Activated T-helper 1 cell treated with Interleukin-2 at 50 U/mL for 16 hours (primary cell): ENCODE measurements at regions not wholly inside any gene's neighbourhood (a gene's known extent, or its start where the extent isn't known, plus 50 kb on each side); places are given as distances from the start of the nearest gene placed in this dataset.

Experiments
- DNase-seq: peaks from one replicate; pipeline ENCODE4 v3.0.0-alpha.2; 2020; ENCODE audit warnings: low read depth

DNA sequence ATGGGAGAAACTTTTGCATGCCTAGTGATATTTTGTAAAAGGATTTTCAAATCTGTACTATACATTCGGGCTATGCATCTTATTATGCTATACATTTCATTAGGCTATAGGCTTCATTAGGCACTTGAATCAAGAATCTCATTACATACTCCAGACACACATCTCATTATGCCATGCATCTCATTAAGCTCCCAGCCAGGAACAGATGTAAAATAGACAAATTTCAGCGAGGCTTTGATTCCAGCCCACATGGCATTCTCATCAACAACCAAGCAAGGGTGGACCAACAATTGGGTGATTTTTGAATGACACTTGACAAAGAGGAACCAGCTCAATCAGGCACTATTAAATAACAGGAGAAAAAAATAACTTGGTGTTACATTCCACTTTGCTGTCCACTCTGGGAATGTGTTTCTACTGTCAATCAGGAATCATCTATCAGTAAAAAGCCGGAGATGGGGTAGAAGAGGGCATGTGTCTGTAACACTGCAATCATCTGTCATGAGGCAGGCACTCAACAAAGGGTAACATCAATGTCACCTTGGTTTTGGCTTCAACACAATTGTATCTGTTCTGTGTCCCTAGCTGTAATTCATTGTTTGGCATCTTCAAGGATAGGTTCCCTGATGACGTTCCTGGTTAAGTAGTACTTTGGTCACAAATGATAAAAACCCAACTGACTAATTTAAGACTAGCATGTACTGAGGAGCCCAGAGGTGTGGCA is 498.6 kb downstream of the EPHA4 start:
- DNase-seq: no peak

DNA sequence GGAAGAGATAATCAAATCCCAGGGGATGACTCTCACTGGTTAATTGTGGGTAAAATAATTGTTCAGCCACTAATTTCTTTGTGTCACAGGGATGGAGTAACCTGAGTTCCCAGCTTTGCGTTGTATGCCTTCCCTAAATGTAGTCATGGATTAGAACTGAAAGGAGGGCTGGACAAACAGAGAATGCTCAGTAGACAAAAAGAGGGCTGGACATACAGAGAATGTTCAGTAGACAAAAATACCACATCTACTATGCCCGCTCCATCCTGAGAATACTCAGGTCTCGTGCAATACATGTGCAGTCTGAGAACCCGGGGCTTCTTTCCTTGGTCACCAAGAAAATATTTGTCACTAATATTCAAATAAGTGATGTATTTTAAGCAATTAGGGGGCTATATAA is 497.9 kb downstream of the EPHA4 start:
- no peak for DNase-seq

DNA sequence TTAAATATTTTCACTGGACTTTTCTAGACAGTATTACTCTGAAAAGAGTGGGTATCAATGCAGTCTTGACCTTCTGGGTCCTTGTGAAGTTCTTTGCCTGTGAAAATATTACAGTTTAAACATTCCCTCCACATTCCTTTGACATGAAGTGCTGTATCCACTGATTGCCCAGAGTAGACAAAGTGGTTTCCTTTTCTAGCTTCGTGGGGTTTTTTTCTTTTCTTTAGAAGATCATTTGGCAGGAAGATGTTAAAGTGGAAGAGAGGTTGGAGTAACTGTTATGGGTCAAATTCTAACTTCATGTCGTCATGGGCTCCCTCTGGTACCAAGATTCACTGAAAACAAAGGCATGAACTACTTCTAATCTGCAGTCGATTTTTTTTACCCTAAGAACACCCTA is 496.9 kb downstream of the EPHA4 start:
- DNase-seq: no peak

DNA sequence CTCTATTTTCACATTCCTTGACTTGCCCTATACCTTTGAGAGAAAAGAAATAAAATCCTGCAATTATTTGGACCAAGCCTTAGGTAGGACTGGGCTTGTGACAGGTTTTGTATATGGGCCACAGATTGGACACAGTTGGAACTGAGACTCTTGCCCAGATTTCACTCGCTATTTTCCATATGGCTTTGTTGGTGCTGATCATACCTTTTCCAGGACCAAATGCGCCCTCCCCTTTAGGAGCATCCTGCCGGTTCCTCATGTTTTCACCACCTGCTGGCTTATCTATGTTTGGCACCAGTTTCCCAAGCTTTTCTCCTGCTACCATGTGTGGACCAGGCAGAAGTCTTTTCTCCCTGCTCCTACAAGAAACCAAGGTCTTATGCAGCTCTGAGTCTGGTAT is 494.9 kb downstream of the EPHA4 start:
- DNase-seq: no peak

DNA sequence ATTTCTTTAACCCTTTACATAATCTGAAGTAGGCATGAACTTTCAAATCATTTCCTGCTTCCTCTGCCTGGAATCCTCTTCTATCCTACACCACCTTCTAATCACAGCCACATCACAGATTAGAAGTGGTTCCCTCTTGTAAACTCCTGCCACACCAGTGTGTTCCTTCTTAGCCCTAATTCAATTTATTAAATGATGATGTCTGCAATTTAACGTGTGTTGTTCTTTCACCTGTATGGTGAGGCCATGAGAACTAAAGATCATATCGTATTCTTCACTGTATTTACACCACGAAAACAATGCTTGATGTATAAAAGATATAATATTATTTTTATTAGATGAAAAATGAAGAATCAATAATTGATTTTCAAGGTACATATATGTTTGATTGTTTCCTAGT is 494.3 kb downstream of the EPHA4 start:
- no peak for DNase-seq

DNA sequence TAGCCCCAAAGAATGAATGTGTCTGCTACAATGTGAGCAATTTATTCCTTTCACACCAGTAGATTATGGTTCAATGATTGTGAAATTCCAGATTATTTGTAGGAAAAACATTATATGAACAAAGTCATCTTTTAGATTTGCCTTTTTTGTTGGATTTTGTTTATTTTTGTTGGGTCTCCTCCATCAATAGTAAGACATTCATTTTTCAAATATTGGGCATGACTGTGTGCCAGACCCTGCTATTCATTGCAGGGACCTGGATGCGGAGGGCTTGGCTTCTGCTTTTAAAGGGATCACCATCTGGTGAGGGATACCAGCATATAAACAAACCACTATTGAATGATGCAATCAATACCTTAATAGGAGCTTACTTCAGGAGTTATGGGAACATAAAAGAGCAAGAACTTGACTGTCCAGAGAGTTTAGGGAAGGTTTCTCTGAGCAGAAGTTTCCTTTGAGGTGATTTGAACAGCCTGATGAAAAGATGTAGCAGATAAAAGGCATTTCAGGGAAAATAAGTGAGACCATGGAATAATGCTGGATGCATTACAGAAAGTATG is 486.7 kb downstream of the EPHA4 start:
- DNase-seq: no peak

DNA sequence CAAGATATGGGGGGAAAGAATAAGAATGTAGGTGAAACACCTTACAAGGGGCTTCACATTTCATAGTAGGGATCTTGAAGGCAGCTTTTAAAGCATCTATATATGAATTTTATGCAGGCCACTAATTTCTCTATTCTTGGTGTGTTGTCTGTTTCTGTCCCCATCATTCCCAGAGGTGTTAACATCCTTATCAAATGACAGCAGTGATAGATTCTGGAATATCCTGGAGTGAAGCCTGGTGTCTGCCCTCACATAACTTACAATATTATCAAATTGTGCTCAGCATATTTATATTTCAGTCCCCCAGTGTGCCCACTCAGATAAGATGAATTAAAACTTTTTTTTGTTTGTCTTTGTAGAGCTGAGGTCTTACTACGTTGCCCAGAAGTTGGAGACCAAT is 486.2 kb downstream of the EPHA4 start:
- DNase-seq: no peak

DNA sequence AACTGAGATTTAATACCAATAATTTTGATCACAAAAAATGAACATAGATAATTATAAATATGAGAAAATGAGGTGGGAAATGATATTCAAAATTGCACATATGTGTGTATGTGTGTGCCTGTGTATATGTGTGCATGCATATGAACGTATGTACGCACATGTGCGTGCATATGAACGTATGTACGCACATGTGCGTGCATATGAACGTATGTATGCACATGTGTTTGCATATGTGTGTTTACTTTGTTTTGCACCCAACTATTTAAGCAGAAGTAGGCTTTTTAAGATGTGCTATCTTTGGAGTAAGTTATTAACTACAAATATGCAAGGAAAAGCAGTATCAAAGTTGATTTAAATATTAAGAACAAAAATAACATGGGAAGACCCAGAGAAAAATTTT is 484.3 kb downstream of the EPHA4 start:
- DNase-seq: no peak

DNA sequence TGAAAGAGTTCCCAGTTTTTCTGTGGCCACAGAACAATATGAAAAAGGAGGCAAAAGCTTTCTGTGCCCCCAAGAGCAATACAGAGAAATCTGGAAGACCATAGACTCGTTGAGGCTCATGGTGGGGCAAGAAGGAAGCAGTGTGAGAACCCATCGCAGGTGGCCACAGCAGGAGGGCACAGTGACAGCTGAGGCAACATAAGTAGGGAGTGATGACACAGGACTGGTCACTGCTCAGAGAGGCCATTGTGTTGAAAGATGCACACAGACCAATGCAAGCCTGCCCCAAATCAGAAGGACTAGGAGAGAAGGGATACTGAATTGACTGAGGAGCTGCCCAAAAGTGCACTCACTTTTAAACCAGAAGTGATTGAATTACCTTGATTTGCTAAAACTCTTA is 483.6 kb downstream of the EPHA4 start:
- no peak for DNase-seq

DNA sequence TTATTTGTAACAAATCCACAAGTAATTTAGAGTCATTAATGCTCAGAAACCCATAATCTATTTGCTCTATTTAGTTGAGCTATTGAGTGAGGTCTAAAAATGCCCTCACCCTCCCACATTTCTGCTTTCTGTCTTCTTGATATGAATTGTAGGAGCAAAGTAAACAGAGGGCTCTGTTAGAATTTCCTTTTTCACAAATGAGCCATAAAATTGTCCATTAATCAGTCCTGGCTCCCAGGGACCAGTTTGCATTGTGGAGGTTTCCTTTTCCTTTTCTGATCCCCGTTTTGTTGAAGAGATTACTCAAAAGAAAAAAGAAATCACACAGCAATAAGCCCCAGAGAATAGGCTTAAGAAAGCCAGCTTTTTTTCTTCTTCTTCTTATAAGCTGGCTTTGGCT is 476.7 kb downstream of the EPHA4 start:
- no peak for DNase-seq

DNA sequence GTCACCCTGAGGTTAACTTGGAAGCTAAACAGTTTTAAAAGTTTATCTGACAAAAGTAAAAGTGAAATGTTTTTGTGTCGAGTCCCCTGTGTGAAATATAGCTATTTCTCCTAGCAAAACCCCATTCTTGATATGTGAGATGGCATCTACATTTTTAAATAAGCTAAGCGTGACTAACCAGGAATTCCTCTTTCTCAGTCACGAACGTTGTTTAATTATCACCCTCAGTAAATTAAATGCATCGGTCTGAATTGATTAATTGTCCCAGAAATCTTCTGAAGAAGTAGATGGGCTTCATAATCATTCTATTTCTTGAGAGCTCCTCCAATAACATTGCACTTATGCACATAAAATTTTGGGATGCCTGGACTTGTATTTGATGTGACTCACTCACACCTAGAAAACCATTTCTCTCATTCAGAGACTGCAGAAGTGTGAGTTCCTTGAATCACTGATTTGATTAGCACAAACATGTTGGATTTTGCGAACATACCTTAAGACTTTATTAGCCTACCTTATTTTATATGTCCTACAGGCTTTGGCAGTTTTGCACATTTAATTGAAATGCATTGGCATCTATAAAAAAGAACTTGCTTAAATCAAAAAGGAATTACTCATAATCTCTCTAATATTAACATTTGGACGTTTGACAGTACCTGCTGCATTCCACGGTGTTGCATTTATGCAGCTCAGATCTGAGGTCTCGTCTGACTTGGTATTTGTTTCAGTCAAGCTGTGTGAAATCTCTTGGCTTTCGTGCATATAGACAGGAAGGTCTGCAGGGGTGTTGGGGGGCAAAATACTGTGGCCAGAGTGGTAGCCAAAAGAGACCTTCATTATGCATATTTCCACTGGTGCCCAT is 475.2 kb downstream of the EPHA4 start:
- DNase-seq: no peak

DNA sequence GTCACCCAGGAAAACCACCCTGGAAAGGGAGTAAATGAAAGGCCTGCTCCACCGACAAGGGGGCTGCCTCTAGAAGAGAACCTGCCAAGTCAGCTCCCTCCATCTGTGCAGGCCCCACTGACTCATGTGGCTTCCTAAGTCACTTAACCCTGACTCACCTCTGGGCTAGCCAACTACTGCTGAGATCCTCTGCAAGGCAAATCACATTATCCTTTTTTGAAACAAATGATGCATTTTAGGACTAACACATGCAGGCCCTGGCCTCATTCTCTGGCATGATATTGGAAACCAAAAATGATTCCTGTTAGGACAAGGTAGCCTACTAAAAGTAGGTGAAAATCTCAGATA is 474.6 kb downstream of the EPHA4 start:
- no peak for DNase-seq

DNA sequence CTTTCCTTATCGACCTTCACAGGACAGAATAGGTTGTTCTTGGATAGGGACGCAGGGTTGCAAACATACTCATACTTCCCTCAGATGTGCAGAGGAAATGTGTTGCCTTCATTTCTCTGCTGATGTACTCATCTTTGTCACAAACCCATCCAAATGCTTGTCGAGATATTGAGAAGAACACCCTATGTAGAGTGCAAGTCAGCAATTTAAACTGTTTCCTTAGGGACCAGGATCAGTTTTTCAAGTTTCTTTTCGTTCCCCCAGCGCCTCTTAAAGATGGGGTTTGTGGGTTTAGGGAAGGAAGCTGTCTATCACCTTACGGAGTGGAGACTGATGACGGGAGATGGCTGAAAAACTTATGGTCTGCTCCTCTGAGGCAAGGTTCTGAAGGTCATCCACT is 474.2 kb downstream of the EPHA4 start:
- DNase-seq: no peak

DNA sequence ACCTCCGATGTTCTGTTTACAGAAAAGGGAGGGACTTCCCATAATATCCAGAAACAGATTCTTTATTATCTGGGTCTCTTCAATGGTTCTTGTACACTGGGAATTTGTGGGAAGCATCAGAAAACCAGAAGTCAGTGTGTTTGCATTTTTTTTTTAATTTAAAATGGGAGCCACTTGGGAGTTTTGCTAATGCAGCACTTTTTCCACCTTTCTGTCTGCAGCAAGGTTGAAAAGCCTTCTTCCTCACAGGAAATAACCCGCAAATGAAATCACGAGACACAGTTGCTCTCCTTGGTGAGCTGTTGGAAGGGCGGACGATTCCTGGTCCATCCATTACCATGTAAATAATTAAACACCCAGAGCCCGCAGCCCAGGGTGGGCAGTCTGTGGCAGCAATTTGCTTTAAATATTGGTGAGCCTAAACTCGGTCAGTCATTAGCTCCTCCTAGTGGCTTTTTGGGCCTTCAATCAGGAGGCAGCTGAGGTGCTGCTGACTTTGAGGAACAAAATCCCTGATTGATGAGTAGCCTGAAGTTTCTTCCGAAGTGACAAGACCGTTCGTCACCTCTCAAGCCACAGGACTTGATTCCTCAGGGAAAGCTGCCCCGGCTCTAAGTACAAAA is 471.5 kb downstream of the EPHA4 start:
- DNase-seq: no peak

DNA sequence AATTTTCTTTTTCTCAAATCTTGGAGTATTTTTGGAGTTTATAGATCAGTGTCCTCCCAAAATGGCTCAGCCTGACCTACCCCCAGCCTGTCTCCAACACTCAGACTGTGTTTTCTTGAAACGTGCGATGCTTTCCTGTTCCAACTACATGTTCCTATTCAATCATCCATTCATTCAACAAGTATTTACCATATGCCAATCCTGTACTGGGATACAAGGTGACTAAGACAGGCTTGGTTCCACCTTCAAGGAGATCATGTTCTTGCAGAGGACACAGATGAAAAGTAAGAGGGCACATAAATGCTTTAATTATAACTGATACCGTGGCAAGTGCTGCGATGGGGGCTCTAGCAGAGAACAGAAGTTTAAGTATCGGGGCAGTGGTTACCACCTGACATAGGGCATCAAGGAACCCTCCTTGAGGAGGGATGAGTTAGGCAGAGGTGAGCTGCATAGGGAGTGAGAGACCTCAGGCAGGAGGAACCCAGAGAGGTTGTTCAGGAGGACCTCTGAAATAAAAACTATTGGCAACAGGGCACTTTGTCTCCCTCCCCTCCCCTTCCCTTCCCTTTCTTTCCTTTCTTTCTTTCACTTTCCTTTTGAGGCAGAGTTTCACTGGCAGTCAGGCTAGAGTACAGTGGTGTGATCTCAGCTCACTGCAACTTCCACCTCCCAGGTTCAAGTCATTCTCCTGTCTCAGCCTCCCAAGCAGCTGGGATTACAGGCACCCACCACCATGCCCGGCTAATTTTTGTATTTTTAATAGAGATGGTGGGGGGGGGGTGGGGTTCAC is 469.0 kb downstream of the EPHA4 start:
- no peak for DNase-seq

DNA sequence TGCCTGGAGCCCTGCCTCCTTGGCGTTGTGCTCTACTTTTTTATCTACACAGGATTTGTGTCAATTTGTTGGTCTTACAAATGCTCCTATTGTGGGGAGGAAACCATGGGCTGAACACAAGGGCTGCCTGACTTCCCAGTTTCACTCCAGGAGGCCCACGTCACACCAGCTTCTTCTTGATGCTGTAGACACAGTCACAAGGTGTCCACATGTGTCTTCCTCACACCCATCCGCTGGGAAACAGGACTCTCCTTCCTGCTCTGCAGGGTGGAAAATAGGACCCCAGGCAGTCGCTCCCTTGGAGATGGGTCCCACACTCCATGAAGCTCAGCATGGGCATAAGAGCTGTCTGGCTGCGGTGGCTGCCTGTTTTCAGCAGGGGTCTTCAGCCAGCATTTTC is 468.2 kb downstream of the EPHA4 start:
- DNase-seq: no peak

DNA sequence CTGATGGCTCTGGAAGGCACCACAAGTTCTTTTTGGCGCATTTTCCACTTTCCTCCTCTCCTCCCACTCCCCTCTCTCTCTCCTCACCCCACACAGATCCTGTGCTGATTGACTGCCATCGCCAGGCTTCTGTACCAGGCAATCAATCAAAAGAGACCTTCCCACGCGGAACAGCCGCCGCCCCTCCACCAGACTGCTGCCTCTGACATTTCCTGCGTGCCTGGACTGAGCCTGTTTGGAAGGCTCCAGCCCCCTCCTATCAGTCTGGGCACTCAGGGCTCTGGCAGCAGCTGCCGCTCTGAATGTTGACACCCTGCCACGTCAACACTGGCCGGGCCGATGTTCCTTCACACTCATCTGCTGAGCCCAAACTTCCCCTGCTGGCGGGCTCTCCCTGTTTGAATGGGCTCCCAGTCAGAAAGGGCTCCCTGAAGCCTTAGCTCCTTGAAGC is 467.7 kb downstream of the EPHA4 start:
- no peak for DNase-seq

DNA sequence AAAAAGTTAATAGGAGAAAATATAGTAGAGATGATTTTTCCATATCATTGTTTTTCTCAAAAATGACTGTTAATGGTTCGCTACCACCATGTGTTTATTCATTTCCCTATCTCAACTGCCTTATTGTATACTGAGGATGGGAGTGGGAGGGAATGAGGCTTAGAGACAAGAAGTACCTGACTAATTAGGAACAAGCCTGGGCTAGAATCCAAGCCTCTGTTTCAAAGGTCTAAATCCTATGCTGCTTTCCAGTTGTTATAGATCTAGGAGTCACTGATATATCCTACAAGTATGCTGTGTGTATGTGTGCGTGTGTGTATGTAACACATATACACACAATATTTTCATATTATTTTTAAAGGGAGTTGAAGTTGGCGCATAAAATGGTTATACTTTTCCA is 465.9 kb downstream of the EPHA4 start:
- DNase-seq: no peak

DNA sequence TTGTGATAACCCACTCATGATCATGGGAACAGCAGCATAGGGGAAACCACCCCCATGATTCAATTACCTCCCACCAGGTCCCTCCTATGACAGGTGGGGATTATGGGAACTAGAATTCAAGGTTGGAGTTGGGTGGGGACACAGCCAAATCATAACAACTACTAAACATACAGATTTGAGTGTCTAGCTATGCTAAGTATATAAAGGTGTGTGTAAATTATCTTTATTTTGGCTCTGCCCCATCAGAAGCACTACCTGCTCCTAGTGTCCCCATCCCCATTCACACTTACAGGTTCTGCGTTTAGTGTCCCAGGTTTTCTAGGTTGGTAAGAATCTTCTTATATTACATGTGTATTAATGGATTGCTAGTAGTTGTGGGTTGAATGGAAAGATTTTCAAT is 464.7 kb downstream of the EPHA4 start:
- DNase-seq: no peak

DNA sequence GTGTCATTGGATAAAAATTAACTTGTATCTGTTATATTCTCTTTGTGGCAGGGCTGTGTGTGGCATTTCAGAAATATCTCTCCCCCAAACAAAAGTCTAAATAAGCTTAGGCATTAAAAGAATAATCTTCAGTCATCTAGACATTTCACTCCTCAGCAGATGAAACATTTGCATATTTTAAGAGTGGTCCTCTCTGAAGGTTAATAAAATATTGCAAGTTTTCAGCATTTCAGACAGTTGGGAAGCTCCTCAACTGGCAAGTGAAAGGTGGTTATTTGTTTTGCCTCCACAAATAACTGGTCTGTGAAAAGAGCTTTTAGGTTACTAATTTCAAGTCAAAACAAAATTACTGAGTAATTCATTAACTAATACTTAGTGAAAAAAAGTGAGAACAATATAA is 462.6 kb downstream of the EPHA4 start:
- DNase-seq: no peak

DNA sequence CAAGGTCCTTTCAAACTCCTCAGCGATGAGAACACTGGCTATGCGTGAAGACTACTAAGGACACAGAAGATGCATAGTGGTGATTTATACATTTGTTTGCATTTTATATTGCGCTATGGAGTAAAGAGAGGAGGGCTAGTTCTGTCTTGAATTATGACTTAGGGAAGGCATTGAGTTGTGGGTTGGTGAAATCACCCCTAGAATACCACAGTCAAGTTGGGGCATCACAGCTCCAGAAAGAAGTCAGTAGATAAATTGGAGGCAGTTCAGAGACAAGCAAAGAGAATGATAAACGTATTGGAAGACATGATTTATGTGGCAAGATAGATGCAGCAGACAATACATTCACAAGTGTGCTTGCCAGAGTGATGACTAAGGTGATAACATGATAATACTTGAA is 460.4 kb downstream of the EPHA4 start:
- DNase-seq: no peak

DNA sequence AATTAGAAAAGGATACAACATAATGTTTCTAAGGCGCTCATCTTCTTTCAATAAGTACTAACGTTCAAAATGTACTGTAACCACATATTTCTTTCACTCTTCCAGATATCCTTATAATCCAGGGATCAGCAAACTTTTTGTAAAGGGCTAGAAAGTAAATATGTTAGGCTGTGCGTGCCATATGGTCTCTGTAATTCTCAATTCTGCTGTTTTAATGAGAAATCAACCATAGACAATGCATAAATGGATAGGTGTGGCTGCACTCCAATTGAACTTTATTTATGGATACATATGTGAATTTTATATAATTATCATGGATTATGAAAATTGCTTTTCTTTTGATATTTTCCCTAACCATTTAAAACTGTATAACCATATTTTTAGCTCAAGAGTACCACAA is 459.4 kb downstream of the EPHA4 start:
- DNase-seq: no peak
